HTR-8/SVneo (cell line): ENCODE measurements at regions not wholly inside any gene's neighbourhood (a gene's known extent, or its start where the extent isn't known, plus 50 kb on each side); places are given as distances from the start of the nearest gene placed in this dataset.
"Not testable (repeated sequence)": the region's sequence is repeated elsewhere in the genome, so short reads cannot be mapped to it uniquely, and the experiment has no call there.

Source experiments
- DNase-seq: peaks from one replicate; pipeline ENCODE4 v3.0.0; 2011; ENCODE audit warnings: low spot score, mixed read lengths; ENCODE audit not compliant: insufficient read length
- FAIRE-seq: peaks from 2 replicates; lab custom pipeline; 2011; peaks lifted over from hg19 to GRCh38; lab: Jason Lieb, UNC

DNA sequence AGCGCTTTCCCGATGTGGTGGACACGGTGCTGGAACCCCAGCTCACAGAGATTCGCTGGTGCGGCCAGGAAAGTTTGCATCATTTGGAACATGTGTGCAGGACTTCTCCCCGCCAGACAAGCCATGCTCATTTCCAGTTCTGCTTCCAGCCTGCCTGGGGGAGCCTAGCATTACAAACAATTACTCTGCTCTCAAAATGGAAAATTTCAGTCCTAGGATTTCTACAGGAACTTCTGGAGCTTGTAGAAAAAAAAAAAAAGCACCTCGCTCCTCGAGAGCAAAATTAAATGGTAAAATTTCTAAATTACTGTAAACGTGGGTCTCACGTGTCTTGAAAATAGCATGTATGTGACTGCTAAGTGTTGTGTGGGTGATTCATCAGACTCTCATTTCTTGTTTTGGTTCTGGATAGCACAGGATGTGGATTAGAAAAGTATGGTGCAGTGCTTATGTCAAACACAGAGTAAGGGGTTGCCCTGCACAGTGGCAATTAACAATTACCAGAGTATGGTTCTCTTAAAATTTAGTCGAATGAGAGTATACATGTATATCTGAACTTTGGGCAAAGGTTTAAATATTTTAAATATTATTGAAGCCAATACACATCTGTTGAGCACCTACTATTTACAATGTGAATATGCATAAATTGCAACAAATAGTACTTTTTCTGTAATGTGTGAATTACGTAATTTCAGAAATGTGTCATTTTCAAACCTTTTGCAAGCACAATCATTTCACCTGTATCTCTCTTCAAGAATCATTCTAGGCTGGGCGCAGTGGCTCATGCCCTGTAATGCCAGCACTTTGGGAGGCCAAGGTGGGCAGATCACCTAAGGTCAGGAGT lies 61.8 kb upstream of the PTGFRN start:
- FAIRE-seq (no peak), DNase-seq (no peak)

DNA sequence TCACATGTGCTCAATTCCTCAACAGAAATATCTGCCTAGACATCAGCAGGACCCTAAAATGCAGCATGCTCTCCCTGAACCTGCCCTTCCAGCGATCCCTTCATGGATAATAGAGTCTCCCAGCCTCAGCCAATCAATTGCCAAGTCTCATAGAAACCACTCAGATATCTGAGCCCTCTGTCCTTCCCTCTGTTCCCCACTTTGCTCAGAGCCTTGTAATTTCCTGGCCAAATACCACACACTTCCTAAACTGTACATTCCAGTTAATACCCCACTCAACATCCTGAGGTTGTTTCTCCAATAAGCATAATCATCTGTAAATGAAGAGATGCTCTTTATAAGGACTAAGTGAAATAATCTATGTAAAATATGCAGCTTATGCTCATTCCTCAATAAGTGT lies 59.3 kb upstream of the PTGFRN start:
- DNase-seq (no peak), FAIRE-seq (no peak)

GRCh38 chr1:116851189-116851588 lies 58.5 kb upstream of the PTGFRN start:
- DNase-seq, result not testable (repeated sequence)

DNA sequence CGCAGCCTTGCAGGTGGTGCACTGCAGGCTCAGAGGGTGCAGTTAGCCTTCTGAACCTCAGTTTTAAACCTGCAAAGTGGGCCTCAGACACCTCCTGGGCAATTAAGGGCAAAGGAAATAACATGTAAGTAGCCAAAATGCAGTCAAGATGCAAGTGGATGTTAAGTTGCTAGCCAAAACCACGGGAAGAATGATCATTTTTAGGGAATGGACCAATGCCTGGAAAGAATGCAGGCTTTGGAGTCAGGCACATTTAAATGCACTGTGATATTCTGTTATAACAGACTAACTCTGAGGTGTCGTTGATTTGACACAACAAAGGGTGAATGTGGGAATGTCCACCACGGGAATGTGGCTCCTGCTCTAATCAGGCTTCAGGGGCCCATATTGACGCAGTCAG lies 57.9 kb upstream of the PTGFRN start:
- FAIRE-seq, result no peak
- DNase-seq, result no peak

More at GRCh38 chr1:116851189-116851588, 58.5 kb upstream of the PTGFRN start:
- FAIRE-seq, result not testable (repeated sequence)

- no peak for DNase-seq
- no peak for FAIRE-seq
Observed at GRCh38 chr1:116852367-116852766, 57.3 kb upstream of the PTGFRN start.

GRCh38 chr1:116852910-116853309 lies 56.8 kb upstream of the PTGFRN start:
- DNase-seq (no peak), FAIRE-seq (no peak)

GRCh38 chr1:116853680-116854402 lies 55.9 kb upstream of the PTGFRN start:
- no peak for FAIRE-seq
- peak; percentile 61 for DNase-seq

DNA sequence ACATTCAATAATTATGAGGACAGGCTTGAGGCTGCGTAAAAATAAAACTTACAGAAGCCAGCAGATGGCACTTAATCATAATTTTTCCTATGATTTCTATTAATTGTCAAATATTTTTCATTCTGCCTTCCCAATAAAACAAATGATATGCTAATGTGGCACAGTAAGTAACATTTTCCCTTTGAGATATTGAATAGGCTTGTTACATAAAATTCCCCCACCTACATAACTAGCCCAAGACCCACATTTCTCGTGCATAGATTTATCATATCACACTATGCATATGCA lies 55.4 kb upstream of the PTGFRN start:
- DNase-seq (no peak), FAIRE-seq (no peak)

DNA sequence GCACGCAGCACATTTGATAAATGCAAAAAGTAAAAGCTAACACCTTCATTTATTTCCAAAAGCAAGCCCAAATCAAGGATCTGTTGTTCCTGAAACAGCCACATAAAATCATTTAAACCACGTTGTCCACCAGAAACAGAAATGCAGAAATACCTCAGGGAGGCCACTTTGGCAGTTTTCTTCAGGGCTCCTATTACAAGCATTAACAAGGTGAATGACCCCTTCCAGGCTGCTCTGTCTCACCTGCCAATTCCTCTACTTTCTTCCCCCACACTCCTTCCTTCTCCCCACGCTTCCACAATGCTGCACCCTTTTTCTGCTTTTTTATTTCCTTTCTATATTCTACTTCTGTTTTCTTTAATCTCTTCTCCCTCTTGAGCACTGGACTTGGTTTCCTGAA lies 55.0 kb upstream of the PTGFRN start:
- FAIRE-seq (no peak), DNase-seq (no peak)

DNA sequence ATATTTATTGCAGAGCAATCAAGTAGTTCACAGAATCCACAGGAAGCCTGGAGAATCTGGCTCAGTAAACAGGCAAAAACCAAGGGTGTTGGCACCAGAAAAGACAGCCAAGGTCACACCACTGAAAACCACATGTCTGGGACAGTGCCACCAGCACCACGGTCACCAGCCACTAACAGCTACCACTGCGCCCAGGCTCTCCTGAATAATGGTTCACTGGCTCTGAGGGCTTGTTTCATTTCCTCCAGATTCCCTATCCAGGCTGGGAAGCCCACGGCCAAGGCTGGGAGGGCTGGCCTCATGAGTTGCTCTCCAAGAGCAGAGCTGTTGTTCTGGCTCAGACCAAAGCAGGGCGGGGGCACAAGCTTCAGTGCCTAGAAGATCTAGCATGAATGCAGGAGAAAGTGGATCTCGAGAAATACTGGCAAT lies 54.5 kb upstream of the PTGFRN start:
- FAIRE-seq (no peak), DNase-seq (no peak)

DNA sequence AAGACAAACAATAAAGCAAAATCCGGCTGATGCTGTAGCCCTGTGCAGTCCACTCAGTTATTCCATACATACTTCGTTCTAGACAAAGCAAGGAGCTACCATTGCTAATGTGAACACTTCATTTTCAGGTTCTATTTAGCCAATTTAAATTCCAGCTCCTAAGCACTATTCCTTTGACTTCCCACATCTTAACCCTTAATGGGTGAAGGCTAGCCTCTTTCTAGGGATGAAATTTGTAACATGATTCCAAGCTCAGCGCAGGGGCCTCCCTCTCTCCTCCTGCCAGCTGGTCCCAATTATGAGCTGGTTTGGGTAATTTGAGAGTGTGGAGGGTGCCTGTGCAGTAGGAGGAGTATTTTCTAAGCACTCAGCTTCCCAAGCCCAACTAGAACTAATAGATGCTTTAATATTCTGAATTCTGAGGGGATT lies 53.9 kb upstream of the PTGFRN start:
- DNase-seq (no peak), FAIRE-seq (no peak)

- FAIRE-seq (no peak), DNase-seq (no peak)
Observed at GRCh38 chr1:116856312-116856711, 53.4 kb upstream of the PTGFRN start.

DNA sequence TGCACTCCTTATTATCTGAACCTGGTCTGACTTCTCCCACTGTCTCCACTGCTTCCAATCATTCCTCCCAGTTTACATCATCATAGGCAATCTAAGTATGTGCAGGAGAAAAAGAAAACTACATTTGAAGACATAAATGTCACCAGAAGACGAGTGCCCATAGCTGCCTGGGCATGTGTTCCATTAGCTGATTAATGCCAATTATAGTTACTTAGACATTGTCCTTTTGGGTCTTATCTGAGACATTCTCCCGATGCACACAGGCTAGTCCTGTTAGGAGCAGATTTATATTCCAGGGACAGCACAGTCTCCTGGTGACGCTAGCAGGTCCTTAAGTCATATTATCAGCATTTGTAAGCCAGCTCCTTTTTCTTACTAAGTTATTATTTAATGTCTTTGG lies 52.6 kb upstream of the PTGFRN start:
- DNase-seq, result no peak
- FAIRE-seq, result no peak
